ENCODE measurements at regions not wholly inside any gene's neighbourhood (a gene's known extent, or its start where the extent isn't known, plus 50 kb on each side); places are given as distances from the start of the nearest gene placed in this dataset.

- DNase-seq (ENCODE audit: extremely low read depth, low read depth): no peak
- TF ChIP-seq CTCF (IDR thresholded peaks at IDR 0.05; ENCODE audit: low read depth, low read length): no peak
Measured at GRCh38 chr10:131795761-131796160, 105.0 kb upstream of the PPP2R2D start.

GRCh38 chr10:131797626-131798025, 103.2 kb upstream of the PPP2R2D start:
- no peak for DNase-seq (ENCODE audit: extremely low read depth, low read depth)
- no peak for TF ChIP-seq CTCF (IDR thresholded peaks at IDR 0.05; ENCODE audit: low read depth, low read length)

- no peak for TF ChIP-seq CTCF (IDR thresholded peaks at IDR 0.05; ENCODE audit: low read depth, low read length)
- no peak for DNase-seq (ENCODE audit: extremely low read depth, low read depth)
Measured at GRCh38 chr10:131799429-131799828, 101.4 kb upstream of the PPP2R2D start.

- no peak for TF ChIP-seq CTCF (IDR thresholded peaks at IDR 0.05; ENCODE audit: low read depth, low read length)
- no peak for DNase-seq (ENCODE audit: extremely low read depth, low read depth)
Measured at GRCh38 chr10:131802156-131802915, 98.5 kb upstream of the PPP2R2D start.

- TF ChIP-seq CTCF (IDR thresholded peaks at IDR 0.05; ENCODE audit: low read depth, low read length): no peak
- no peak for DNase-seq (ENCODE audit: extremely low read depth, low read depth)
Measured at GRCh38 chr10:131802996-131803395, 97.8 kb upstream of the PPP2R2D start.

- TF ChIP-seq CTCF (IDR thresholded peaks at IDR 0.05; ENCODE audit: low read depth, low read length): no peak
- DNase-seq (ENCODE audit: extremely low read depth, low read depth): no peak
Measured at GRCh38 chr10:131803860-131804425, 96.9 kb upstream of the PPP2R2D start.

GRCh38 chr10:131804551-131805295, 96.1 kb upstream of the PPP2R2D start:
- no peak for TF ChIP-seq CTCF (IDR thresholded peaks at IDR 0.05; ENCODE audit: low read depth, low read length)
- no peak for DNase-seq (ENCODE audit: extremely low read depth, low read depth)
